Adrenal gland (tissue), 9 donors: ENCODE measurements at regions not wholly inside any gene's neighbourhood (a gene's known extent, or its start where the extent isn't known, plus 50 kb on each side); places are given as distances from the start of the nearest gene placed in this dataset.

Experiments
- DNase-seq, 7 donors: peaks; one replicate each; pipeline ENCODE4 v3.0.0-alpha.2; 2019 to 2020
- H3K27ac ChIP-seq, 5 donors: fragments of 200-600 bp; sonication (generic) in 4 of 5; 1 replicate in 3 of 5; 2 replicates in 2 of 5; pipeline versions ENCODE4 v1.5.1 to v1.8.0; 2016 to 2020; ENCODE audit warnings: mild to moderate bottlenecking in 1 of 5
- H3K27me3 ChIP-seq: fragments of 200-600 bp; 2 replicates; pipeline ENCODE4 v1.8.0; 2021
- H3K36me3 ChIP-seq, 2 donors: fragments of 200-600 bp; replicated peaks in 1 of 2; 1 replicate in 1 of 2; 2 replicates in 1 of 2; pipeline versions ENCODE4 v1.5.1 to v1.8.0; 2018 to 2022
- H3K4me1 ChIP-seq, 2 donors: fragments of 200-600 bp; replicated peaks in 1 of 2; 1 replicate in 1 of 2; 2 replicates in 1 of 2; pipeline versions ENCODE4 v1.5.1 to v1.8.0; 2018 to 2021
- H3K4me3 ChIP-seq, 4 donors: fragments of 200-600 bp; sonication (generic) in 3 of 4; one replicate each; pipeline ENCODE4 v1.5.1; 2016 to 2018
- H3K9me3 ChIP-seq, 3 donors: fragments of 200-600 bp; sonication (generic) in 1 of 3; replicated peaks in 1 of 3; 1 replicate in 2 of 3; 2 replicates in 1 of 3; pipeline versions ENCODE4 v1.5.1 to v1.8.0; 2016 to 2021
- CTCF ChIP-seq, 6 experiments: fragments of 450-650 bp in 4 of 6; fragments of 200-600 bp in 2 of 6; sonication (generic) in 1 of 6; IDR thresholded peaks; 1 replicate in 5 of 6; 2 replicates in 1 of 6; pipeline versions ENCODE4 v1.5.1 to v1.8.0; 2016 to 2021; ENCODE audit warnings: antibody characterized with exemption in 6 of 6, mild to moderate bottlenecking in 2 of 6, moderate library complexity in 1 of 6
- POLR2A ChIP-seq, 2 donors: fragments of 450-650 bp; IDR thresholded peaks; one replicate each; pipeline ENCODE4 v1.6.1; 2017; ENCODE audit warnings: antibody characterized with exemption in 2 of 2, mild to moderate bottlenecking in 2 of 2, moderate library complexity in 1 of 2
- WGBS, 4 donors: extraction: QIAGEN DNeasy Blood & Tissue Kit in 2 of 4; methylation state at CpG; one replicate each; pipeline versions ENCODE4 v1.1.5 to v1.1.7; 2013 to 2017; 5-methylcytosine and 5-hydroxymethylcytosine counted together
- intact Hi-C, 2 donors: fragments of 100-400 bp; cut with DNase I; formaldehyde crosslinking; loops; one replicate each; pipeline versions ENCODE4 v1.14.1 to v1.15.0; 2022 to 2023
- donor health status: healthy with polysubstance abuse.
- donor health status: Bipolar disorder and iron deficiency.
- donor health status: DM: yes; HTN: yes; CAD: no.
- donor health status: DM: no; HTN: no; CAD: no.
- donor health status: DM: no; HTN: no; CAD: no.

DNA sequence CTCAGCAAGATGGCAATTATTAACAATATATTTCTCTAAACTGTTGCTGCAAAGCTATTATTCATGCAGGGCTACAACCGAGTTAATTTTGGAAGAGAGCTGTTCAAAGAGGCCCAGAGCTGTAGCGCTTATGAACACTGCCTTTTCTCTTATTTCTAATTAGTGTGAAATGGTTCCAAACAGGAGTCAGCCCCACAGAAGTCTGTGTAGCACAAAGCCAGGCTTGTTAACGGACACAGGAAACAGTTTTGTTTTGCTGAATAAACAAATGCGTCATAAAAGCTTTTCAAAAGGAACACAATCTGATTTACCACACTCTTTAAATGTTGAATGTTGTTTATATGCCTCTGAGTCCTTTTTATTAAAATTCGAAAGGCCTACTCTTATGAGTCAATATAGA is 396.5 kb downstream of the ANXA1 start:
- H3K36me3 ChIP-seq: no peaks in the 10 kb centered on the region
- H3K4me1 ChIP-seq: no peaks in the 10 kb centered on the region
- no peak for DNase-seq
- intact Hi-C loops: no loop called here
- H3K27me3 ChIP-seq: no peaks in the 10 kb centered on the region
- 62 to 71% (median 67%) methylated on average over 5 of the region's 5 CpGs for WGBS, 4 donors
- no peak overlapping the region for H3K4me3 ChIP-seq
- no peak overlapping the region for H3K27ac ChIP-seq
- TF ChIP-seq POLR2A (IDR thresholded peaks at IDR 0.05) (no peak), CTCF (IDR thresholded peaks at IDR 0.05) (no peak)
- H3K9me3 ChIP-seq: no peaks in the 10 kb centered on the region

DNA sequence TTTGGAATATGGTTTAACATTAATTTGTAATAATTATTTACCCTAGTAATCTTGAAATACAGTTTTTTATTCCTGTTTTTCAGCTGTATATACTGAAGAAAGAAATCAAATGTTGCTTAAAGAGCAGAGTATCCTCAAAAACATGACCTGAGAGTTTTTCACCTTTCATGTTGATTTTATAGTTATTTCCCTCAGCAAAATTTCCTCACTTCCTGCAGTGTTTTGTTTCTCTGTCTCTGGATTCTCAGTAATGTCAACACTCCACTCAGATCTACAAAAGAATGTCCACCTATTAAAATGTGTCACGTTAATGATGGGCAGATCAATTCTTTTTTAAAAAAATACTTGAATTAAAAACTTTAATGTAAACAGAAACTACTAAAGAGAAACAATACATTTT is 398.3 kb downstream of the ANXA1 start:
- no peaks in the 10 kb centered on the region for H3K27me3 ChIP-seq
- intact Hi-C loops: no loop called here
- DNase-seq: no peak
- H3K27ac ChIP-seq: no peak overlapping the region
- H3K4me3 ChIP-seq: no peak overlapping the region
- WGBS, 4 donors: 56 to 67% (median 60%) methylated on average over 1 of the region's 1 CpG
- TF ChIP-seq POLR2A (IDR thresholded peaks at IDR 0.05): no peak
- TF ChIP-seq CTCF (IDR thresholded peaks at IDR 0.05): no peak
- H3K36me3 ChIP-seq: no peaks in the 10 kb centered on the region
- H3K9me3 ChIP-seq: no peaks in the 10 kb centered on the region
- H3K4me1 ChIP-seq: no peaks in the 10 kb centered on the region

DNA sequence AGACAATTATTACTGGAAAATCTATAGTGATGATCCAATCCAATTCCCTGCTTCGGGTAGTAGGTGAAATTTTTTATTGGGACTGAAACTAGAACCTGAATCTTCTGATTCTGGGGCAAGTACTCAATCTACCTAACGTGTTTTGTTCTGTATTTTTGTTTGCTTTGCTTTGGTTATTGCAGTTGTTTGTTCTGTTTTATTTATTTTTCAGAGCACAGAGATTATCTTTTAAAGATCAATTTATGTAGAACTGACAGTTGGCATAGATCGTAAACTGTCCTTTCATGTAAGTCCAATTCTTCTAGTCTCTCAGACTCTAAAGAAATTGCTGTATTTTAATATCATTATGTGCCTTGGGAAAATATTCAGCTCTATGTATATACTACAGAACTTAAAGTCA is 401.6 kb downstream of the ANXA1 start:
- no peaks in the 10 kb centered on the region for H3K9me3 ChIP-seq
- no peaks in the 10 kb centered on the region for H3K27me3 ChIP-seq
- no peak overlapping the region for H3K27ac ChIP-seq
- no peak overlapping the region for H3K4me3 ChIP-seq
- WGBS, 4 donors: 34 to 55% (median 45%) methylated on average over 3 of the region's 3 CpGs
- DNase-seq: no peak
- intact Hi-C loops: no loop called here
- no peaks in the 10 kb centered on the region for H3K36me3 ChIP-seq
- H3K4me1 ChIP-seq: no peaks in the 10 kb centered on the region
- TF ChIP-seq CTCF (IDR thresholded peaks at IDR 0.05) (no peak), POLR2A (IDR thresholded peaks at IDR 0.05) (no peak)

DNA sequence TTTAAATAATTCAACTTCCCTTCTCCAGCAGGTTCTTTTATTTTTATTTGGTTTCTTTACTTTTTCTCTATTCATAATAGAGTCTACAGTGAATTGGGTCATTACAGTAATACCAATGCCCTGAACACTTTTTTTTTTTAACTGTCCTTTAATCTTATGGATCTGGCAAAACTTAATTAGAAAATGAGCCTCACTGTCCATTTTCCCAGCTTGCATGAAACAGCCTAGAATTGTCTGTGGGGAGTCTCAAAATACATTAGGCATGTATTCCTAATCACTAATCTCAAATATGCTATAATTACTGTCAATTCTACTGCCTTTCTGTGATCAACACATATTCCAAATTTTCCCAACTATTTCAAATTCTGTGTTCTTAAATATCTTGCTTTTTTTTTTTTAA is 406.8 kb downstream of the ANXA1 start:
- Histone ChIP-seq H3K36me3 (no peaks in the 10 kb centered on the region), H3K4me1 (no peaks in the 10 kb centered on the region), H3K4me3 (no peak overlapping the region), H3K27ac (no peak overlapping the region), H3K9me3 (no peaks in the 10 kb centered on the region), H3K27me3 (no peaks in the 10 kb centered on the region)
- no peak for TF ChIP-seq CTCF (IDR thresholded peaks at IDR 0.05)
- no peak for TF ChIP-seq POLR2A (IDR thresholded peaks at IDR 0.05)
- DNase-seq: no peak
- intact Hi-C loops: no loop called here
